ENCODE measurements at regions not wholly inside any gene's neighbourhood (a gene's known extent, or its start where the extent isn't known, plus 50 kb on each side); places are given as distances from the start of the nearest gene placed in this dataset.

DNA sequence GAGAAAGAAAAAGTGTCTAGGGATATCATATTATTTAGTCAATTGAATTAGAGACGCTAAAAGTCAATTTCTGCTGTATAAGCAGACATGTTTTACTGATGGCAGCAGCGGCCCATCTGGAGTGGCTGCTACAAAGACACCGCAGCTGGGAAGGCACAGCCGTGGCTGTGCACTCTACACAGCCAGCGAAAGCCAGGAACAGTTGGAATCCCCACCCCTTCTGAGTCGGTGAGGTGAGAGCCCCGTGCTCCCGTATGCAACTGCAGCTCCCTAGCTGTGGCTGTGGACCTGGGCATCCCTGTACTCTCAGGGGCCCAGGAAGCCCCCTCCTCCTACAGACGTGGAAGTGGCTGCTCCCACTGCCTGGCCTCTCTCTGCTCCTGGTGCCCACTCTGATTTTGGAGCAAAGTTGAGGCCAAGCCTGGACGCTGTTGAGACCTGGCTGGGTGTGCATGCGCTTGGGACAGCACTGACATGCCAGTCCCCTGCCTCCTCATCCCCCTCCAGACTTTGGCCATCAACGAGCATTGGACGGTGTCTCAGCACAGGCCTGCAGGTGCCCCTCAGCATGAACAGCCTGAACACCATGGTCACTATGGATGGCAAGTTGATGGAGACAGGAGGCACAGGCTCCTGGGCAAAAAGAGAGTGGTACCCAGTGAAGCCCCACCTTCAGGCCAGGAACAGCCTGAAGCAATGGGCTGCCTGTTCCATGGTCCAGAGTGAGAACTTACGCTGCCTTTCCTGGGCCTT, 944.0 kb upstream of the MIR17HG start:
- no peak overlapping the region for H3K4me3 Mint-ChIP-seq
- peaks cover 10% of the 10 kb centered on the region for H3K9me3 Mint-ChIP-seq
- no peak overlapping the region for H3K27ac Mint-ChIP-seq
- no peaks in the 10 kb centered on the region for H3K27me3 Mint-ChIP-seq (ENCODE audit: low read depth)
- no peaks in the 10 kb centered on the region for H3K36me3 Mint-ChIP-seq (ENCODE audit: low read depth)
- CTCF ChIA-PET, result no interaction called here
- no peaks in the 10 kb centered on the region for H3K4me1 Mint-ChIP-seq (ENCODE audit: low read depth)
- intact Hi-C loops (cut with micrococcal nuclease), result no loop called here
- DNase-seq, result no peak

DNA sequence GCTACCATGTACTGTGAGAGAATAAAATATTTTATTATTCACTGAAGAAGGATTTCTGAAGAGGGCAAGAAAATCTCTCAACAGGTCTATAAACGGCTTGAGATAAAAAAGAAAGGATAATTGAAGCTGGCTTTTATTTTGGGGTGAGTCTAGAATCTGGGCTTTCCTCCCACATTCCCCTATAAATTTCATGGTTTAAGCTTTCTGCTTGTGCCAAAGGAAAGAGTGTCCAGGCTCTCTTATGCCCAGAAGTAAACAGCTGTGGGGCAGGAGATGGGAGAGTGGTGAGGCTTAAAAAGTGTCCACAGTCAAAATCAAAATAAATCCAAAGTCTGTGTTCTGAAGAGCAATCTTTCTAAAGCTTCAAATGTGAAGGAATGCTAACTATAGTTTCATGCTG, 942.2 kb upstream of the MIR17HG start:
- intact Hi-C loops (cut with micrococcal nuclease), result no loop called here
- no peak for DNase-seq
- Mint-ChIP-seq H3K4me1 (ENCODE audit: low read depth) (no peaks in the 10 kb centered on the region), H3K4me3 (no peak overlapping the region), H3K27me3 (ENCODE audit: low read depth) (no peaks in the 10 kb centered on the region), H3K27ac (no peak overlapping the region), H3K9me3 (peaks cover 7% of the 10 kb centered on the region), H3K36me3 (ENCODE audit: low read depth) (no peaks in the 10 kb centered on the region)
- CTCF ChIA-PET, result no interaction called here

- Mint-ChIP-seq H3K27ac (no peak overlapping the region), H3K4me3 (no peak overlapping the region), H3K27me3 (ENCODE audit: low read depth) (no peaks in the 10 kb centered on the region), H3K4me1 (ENCODE audit: low read depth) (no peaks in the 10 kb centered on the region), H3K36me3 (ENCODE audit: low read depth) (no peaks in the 10 kb centered on the region), H3K9me3 (no peaks in the 10 kb centered on the region)
- intact Hi-C loops (cut with micrococcal nuclease), result no loop called here
- CTCF ChIA-PET, result no interaction called here
- DNase-seq, result no peak
Observed at GRCh38 chr13:90412980-90413379, 934.5 kb upstream of the MIR17HG start.

- no peak overlapping the region for H3K4me3 Mint-ChIP-seq
- H3K9me3 Mint-ChIP-seq, result no peaks in the 10 kb centered on the region
- intact Hi-C loops (cut with micrococcal nuclease), result no loop called here
- CTCF ChIA-PET, result no interaction called here
- H3K36me3 Mint-ChIP-seq (ENCODE audit: low read depth), result no peaks in the 10 kb centered on the region
- H3K4me1 Mint-ChIP-seq (ENCODE audit: low read depth), result no peaks in the 10 kb centered on the region
- no peak overlapping the region for H3K27ac Mint-ChIP-seq
- no peaks in the 10 kb centered on the region for H3K27me3 Mint-ChIP-seq (ENCODE audit: low read depth)
- DNase-seq, result no peak
Observed at GRCh38 chr13:90413548-90413947, 933.9 kb upstream of the MIR17HG start.

DNA sequence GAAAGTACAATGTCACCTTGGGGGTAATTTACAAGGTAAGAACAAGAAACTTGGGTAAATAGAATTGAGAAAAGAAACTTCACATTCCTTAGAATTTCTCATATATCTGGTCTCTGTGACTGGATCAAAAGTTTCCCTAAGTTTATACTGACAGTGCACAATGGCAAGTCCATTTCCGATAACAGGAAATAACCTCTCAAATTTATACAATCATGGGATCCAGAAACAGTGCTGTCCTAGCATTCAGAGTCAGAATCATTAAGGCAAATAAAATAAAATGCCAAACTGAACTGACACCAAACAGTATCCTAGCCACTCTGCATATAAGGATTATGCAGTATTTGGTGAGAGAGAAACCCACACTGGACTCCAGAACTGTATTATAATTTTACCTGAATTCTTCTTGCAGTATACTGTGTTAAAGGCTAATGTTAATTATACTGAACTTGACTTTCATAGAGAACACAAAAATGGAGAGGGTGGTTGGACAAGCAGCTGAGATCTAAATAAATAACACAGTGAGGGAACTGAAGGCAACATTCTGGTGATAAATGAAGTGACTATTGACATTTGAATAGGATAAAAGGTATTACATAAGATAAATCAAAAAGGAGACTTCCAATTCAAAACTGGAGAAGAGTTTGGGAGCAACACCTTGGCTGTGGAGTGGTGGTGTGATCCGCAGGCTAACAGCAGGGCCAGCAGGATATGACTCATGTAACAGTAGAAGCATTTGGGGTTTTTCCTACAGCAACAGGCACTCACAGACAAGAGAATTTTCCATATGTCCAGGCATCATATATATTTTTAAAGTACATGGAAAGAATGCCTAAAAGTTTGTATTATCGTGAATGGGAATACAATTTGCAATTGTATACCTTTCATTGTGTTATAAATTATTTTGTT, 932.5 kb upstream of the MIR17HG start:
- H3K4me1 Mint-ChIP-seq (ENCODE audit: low read depth), result no peaks in the 10 kb centered on the region
- H3K9me3 Mint-ChIP-seq, result no peaks in the 10 kb centered on the region
- CTCF ChIA-PET, result no interaction called here
- H3K4me3 Mint-ChIP-seq, result no peak overlapping the region
- intact Hi-C loops (cut with micrococcal nuclease), result no loop called here
- no peak overlapping the region for H3K27ac Mint-ChIP-seq
- H3K36me3 Mint-ChIP-seq (ENCODE audit: low read depth), result no peaks in the 10 kb centered on the region
- DNase-seq, result no peak
- no peaks in the 10 kb centered on the region for H3K27me3 Mint-ChIP-seq (ENCODE audit: low read depth)

- Mint-ChIP-seq H3K27ac (no peak overlapping the region), H3K36me3 (ENCODE audit: low read depth) (no peaks in the 10 kb centered on the region), H3K9me3 (no peaks in the 10 kb centered on the region), H3K4me3 (no peak overlapping the region), H3K27me3 (ENCODE audit: low read depth) (no peaks in the 10 kb centered on the region), H3K4me1 (ENCODE audit: low read depth) (no peaks in the 10 kb centered on the region)
- no peak for DNase-seq
- intact Hi-C loops (cut with micrococcal nuclease), result no loop called here
- CTCF ChIA-PET, result no interaction called here
Observed at GRCh38 chr13:90415902-90416301, 931.6 kb upstream of the MIR17HG start.

- H3K27ac Mint-ChIP-seq, result no peak overlapping the region
- no peak overlapping the region for H3K4me3 Mint-ChIP-seq
- CTCF ChIA-PET, result no interaction called here
- H3K9me3 Mint-ChIP-seq, result no peaks in the 10 kb centered on the region
- H3K27me3 Mint-ChIP-seq (ENCODE audit: low read depth), result no peaks in the 10 kb centered on the region
- intact Hi-C loops (cut with micrococcal nuclease), result no loop called here
- no peaks in the 10 kb centered on the region for H3K4me1 Mint-ChIP-seq (ENCODE audit: low read depth)
- no peak for DNase-seq
- H3K36me3 Mint-ChIP-seq (ENCODE audit: low read depth), result no peaks in the 10 kb centered on the region
Observed at GRCh38 chr13:90416519-90416918, 931.0 kb upstream of the MIR17HG start.

GRCh38 chr13:90416938-90417337, 930.5 kb upstream of the MIR17HG start:
- no peak overlapping the region for H3K27ac Mint-ChIP-seq
- no peak for DNase-seq
- H3K4me3 Mint-ChIP-seq, result no peak overlapping the region
- no peaks in the 10 kb centered on the region for H3K9me3 Mint-ChIP-seq
- no peaks in the 10 kb centered on the region for H3K36me3 Mint-ChIP-seq (ENCODE audit: low read depth)
- no peaks in the 10 kb centered on the region for H3K27me3 Mint-ChIP-seq (ENCODE audit: low read depth)
- H3K4me1 Mint-ChIP-seq (ENCODE audit: low read depth), result no peaks in the 10 kb centered on the region
- intact Hi-C loops (cut with micrococcal nuclease), result no loop called here
- CTCF ChIA-PET, result no interaction called here

GRCh38 chr13:90420683-90421082, 926.8 kb upstream of the MIR17HG start:
- peaks cover 2% of the 10 kb centered on the region for H3K9me3 Mint-ChIP-seq
- intact Hi-C loops (cut with micrococcal nuclease), result no loop called here
- H3K27me3 Mint-ChIP-seq (ENCODE audit: low read depth), result no peaks in the 10 kb centered on the region
- H3K4me3 Mint-ChIP-seq, result no peak overlapping the region
- no peaks in the 10 kb centered on the region for H3K4me1 Mint-ChIP-seq (ENCODE audit: low read depth)
- no peak for DNase-seq
- CTCF ChIA-PET, result no interaction called here
- no peak overlapping the region for H3K27ac Mint-ChIP-seq
- H3K36me3 Mint-ChIP-seq (ENCODE audit: low read depth), result no peaks in the 10 kb centered on the region

DNA sequence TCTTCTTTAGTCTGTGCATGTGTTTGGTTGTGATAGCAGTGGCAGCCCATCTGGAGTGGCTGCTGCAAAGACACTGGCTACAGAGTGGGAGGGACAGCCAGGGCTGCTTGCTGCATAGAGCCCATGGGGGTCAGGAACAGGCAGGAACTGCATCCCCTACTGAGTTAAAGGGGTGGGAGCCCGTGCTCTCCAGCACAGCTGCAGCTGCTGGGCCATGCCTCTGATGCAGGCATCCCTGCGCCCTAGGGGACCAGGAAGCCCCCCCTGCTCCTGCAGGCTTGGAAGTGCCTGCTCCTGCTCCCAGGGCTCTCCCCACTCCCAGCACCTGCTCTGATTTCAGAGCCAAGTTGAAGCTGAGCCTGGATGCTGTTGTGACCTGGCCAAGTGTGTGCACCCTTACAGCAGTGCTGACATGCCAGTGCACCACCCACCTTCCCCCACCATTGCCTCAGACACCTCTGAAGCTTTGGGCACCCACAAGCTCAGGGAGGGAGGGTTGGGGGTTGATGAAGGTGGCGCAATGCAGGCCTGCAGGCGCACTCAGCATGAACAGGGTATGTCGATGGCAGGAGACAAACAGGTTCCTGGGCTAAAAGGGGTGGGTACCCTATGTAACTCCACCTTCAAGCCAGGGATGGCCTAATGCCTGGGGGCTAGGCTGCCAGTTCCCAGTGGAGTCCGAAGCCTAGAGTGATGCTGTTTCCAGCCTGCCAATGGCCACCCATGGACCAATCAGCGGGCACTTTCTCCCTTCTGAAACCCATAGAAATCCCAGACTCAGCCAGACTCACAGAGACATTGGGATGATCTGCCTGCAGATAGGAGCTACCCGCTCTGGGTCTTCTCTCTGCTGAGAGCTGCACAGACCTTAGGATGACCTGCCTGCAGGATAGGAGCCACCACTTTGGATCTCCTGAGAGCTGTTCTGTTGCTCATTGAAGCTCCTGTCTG, 919.9 kb upstream of the MIR17HG start:
- Mint-ChIP-seq H3K27me3 (ENCODE audit: low read depth) (no peaks in the 10 kb centered on the region), H3K27ac (no peak overlapping the region), H3K4me3 (no peak overlapping the region), H3K9me3 (peaks cover 4% of the 10 kb centered on the region), H3K4me1 (ENCODE audit: low read depth) (no peaks in the 10 kb centered on the region), H3K36me3 (ENCODE audit: low read depth) (no peaks in the 10 kb centered on the region)
- DNase-seq, result no peak
- intact Hi-C loops (cut with micrococcal nuclease), result no loop called here
- CTCF ChIA-PET, result no interaction called here

- no peaks in the 10 kb centered on the region for H3K27me3 Mint-ChIP-seq (ENCODE audit: low read depth)
- H3K27ac Mint-ChIP-seq, result no peak overlapping the region
- no peaks in the 10 kb centered on the region for H3K36me3 Mint-ChIP-seq (ENCODE audit: low read depth)
- intact Hi-C loops (cut with micrococcal nuclease), result no loop called here
- H3K9me3 Mint-ChIP-seq, result peaks cover 4% of the 10 kb centered on the region
- CTCF ChIA-PET, result no interaction called here
- H3K4me1 Mint-ChIP-seq (ENCODE audit: low read depth), result no peaks in the 10 kb centered on the region
- no peak overlapping the region for H3K4me3 Mint-ChIP-seq
- no peak for DNase-seq
Observed at GRCh38 chr13:90428522-90429210, 918.8 kb upstream of the MIR17HG start.

- no peaks in the 10 kb centered on the region for H3K36me3 Mint-ChIP-seq (ENCODE audit: low read depth)
- CTCF ChIA-PET, result no interaction called here
- H3K27ac Mint-ChIP-seq, result no peak overlapping the region
- H3K9me3 Mint-ChIP-seq, result peaks cover 2% of the 10 kb centered on the region
- intact Hi-C loops (cut with micrococcal nuclease), result no loop called here
- no peaks in the 10 kb centered on the region for H3K27me3 Mint-ChIP-seq (ENCODE audit: low read depth)
- H3K4me3 Mint-ChIP-seq, result no peak overlapping the region
- DNase-seq, result no peak
- no peaks in the 10 kb centered on the region for H3K4me1 Mint-ChIP-seq (ENCODE audit: low read depth)
Observed at GRCh38 chr13:90430127-90430526, 917.4 kb upstream of the MIR17HG start.

Data from activated naive CD4-positive, alpha-beta T cell treated with anti-CD3 and anti-CD28 coated beads for 36 hours (primary cell).